ENCODE measurements at regions not wholly inside any gene's neighbourhood (a gene's known extent, or its start where the extent isn't known, plus 50 kb on each side); places are given as distances from the start of the nearest gene placed in this dataset.

DNA sequence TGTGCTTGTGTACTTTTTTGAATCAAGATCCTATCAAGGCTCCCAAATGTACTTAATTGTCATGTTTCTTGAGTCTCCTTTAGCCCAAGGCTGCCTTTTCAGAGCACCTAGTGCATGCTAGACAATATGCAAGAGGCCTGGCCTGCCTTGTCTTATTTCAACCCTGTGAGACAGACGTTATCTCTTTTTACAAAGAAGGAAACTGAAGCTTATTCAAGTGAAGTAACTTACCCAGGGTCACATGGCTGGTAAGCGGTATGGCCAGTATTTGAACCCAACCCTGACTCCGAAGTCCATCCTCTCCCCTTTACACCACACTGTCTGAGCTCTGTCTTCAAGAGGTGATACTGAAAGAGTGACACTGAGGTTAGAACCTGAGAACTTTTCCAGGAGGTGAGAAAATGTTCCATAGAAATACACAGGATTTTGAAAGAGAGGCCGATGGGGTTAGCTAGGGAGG, 505.1 kb downstream of the FOXO1 start:
- TF ChIP-seq, protein P1, sequence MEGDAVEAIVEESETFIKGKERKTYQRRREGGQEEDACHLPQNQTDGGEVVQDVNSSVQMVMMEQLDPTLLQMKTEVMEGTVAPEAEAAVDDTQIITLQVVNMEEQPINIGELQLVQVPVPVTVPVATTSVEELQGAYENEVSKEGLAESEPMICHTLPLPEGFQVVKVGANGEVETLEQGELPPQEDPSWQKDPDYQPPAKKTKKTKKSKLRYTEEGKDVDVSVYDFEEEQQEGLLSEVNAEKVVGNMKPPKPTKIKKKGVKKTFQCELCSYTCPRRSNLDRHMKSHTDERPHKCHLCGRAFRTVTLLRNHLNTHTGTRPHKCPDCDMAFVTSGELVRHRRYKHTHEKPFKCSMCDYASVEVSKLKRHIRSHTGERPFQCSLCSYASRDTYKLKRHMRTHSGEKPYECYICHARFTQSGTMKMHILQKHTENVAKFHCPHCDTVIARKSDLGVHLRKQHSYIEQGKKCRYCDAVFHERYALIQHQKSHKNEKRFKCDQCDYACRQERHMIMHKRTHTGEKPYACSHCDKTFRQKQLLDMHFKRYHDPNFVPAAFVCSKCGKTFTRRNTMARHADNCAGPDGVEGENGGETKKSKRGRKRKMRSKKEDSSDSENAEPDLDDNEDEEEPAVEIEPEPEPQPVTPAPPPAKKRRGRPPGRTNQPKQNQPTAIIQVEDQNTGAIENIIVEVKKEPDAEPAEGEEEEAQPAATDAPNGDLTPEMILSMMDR (IDR thresholded peaks at IDR 0.05), result no peak
- TF ChIP-seq POLR2A (IDR thresholded peaks at IDR 0.05), result no peak
